NB4 (cell line): ENCODE measurements at regions not wholly inside any gene's neighbourhood (a gene's known extent, or its start where the extent isn't known, plus 50 kb on each side); places are given as distances from the start of the nearest gene placed in this dataset.

ENCODE experiments used
- CTCF ChIP-seq: IDR thresholded peaks from one replicate; pipeline ENCODE4 v1.5.1; 2012; ENCODE audit warnings: low read depth, low read length
- MYC ChIP-seq: IDR thresholded peaks from 2 replicates; pipeline ENCODE4 v1.6.1; 2011; ENCODE audit warnings: low read depth, low read length
- POLR2A ChIP-seq: IDR thresholded peaks from 2 replicates; pipeline ENCODE4 v1.6.1; 2011; ENCODE audit warnings: mild to moderate bottlenecking; ENCODE audit not compliant: insufficient read length; ENCODE audit errors: extremely low read depth

GRCh38 chr3:10706740-10707399, 109.2 kb upstream of the SLC6A11 start:
- no peak for TF ChIP-seq POLR2A
- no peak for TF ChIP-seq MYC
- TF ChIP-seq CTCF = no peak
